Upper lobe of left lung (tissue), 6 donors: ENCODE measurements at regions not wholly inside any gene's neighbourhood (a gene's known extent, or its start where the extent isn't known, plus 50 kb on each side); places are given as distances from the start of the nearest gene placed in this dataset.
A peak's percentile ranks its signal among the peaks of the same experiment; 100 is the strongest.

Experiments used
- ATAC-seq, 2 donors: fragments of 200-7000 bp; cut with Tn5 transposase; one replicate each; pipeline ENCODE4 v1.9.1; 2022; ENCODE audit warnings: mild to moderate bottlenecking in 2 of 2, moderate library complexity in 2 of 2; ENCODE audit not compliant: low FRiP score in 2 of 2
- DNase-seq, 2 donors: peaks; one replicate each; pipeline ENCODE4 v3.0.0-alpha.2; 2019 to 2020
- H3K27ac ChIP-seq, 4 donors: fragments of 200-600 bp; sonication (generic); one replicate each; pipeline ENCODE4 v1.5.1; 2016 to 2019
- H3K27me3 ChIP-seq, 4 donors: fragments of 200-600 bp; sonication (generic); one replicate each; pipeline ENCODE4 v1.5.1; 2017 to 2019
- H3K36me3 ChIP-seq, 4 donors: fragments of 200-600 bp; sonication (generic); one replicate each; pipeline ENCODE4 v1.5.1; 2016 to 2019
- H3K4me1 ChIP-seq, 4 donors: fragments of 200-600 bp; sonication (generic); one replicate each; pipeline ENCODE4 v1.5.1; 2018 to 2019
- H3K4me3 ChIP-seq, 4 donors: fragments of 200-600 bp; sonication (generic); one replicate each; pipeline ENCODE4 v1.5.1; 2017 to 2019; ENCODE audit warnings: mild to moderate bottlenecking in 2 of 4, moderate library complexity in 1 of 4
- H3K9me3 ChIP-seq, 4 donors: fragments of 200-600 bp; sonication (generic); one replicate each; pipeline ENCODE4 v1.5.1; 2018 to 2019
- EP300 ChIP-seq, 4 donors: sonication (generic); formaldehyde crosslinking; IDR thresholded peaks; one replicate each; pipeline ENCODE4 v1.5.1; 2017; ENCODE audit warnings: antibody characterized with exemption in 4 of 4, control low read depth in 2 of 4
- POLR2A ChIP-seq, 4 donors: fragments of 450-650 bp; IDR thresholded peaks; one replicate each; pipeline ENCODE4 v1.5.1; 2016 to 2017; ENCODE audit warnings: antibody characterized with exemption in 4 of 4, mild to moderate bottlenecking in 2 of 4
- POLR2AphosphoS5 ChIP-seq, 2 donors: sonication (generic); formaldehyde crosslinking; IDR thresholded peaks; one replicate each; pipeline ENCODE4 v1.5.1; 2017; ENCODE audit warnings: antibody characterized with exemption in 2 of 2
- WGBS, 2 donors: methylation state at CpG; one replicate each; pipeline ENCODE4 v1.1.5; 2017 to 2018; 5-methylcytosine and 5-hydroxymethylcytosine counted together
- TF ChIP-seq, protein P1 (sequence below), 6 experiments: fragments of 450-650 bp in 4 of 6; fragments of 200-600 bp in 2 of 6; sonication (generic) in 2 of 6; IDR thresholded peaks; one replicate each; pipeline ENCODE4 v1.5.1; 2016 to 2019; ENCODE audit warnings: antibody characterized with exemption in 6 of 6
- donor health status: DM: no; HTN: no; CAD: no; lungs with moderate emphysema.
- donor health status: DM: no; HTN: yes; CAD: no; lungs with severe emphysema.

DNA sequence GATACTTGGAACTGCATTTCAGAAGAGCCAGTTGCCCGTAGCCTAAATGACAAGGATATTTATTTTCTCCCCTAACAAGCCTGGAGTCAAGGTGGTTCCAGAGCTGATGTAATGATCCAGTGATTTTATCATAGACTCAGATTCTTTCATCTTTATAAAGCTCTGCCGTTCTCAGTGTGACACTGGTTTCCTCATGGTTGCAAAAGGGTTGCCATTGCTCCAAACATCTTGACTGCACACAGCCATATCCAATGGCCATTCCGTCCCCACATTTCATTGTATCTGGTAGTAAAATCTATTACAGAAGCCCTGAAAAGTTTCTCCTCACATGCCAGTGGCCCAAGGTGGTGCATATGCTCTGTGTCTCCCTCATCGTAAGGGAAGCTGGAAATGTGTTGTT lies 63.1 kb upstream of the SDK2 start:
- ATAC-seq: no peak

DNA sequence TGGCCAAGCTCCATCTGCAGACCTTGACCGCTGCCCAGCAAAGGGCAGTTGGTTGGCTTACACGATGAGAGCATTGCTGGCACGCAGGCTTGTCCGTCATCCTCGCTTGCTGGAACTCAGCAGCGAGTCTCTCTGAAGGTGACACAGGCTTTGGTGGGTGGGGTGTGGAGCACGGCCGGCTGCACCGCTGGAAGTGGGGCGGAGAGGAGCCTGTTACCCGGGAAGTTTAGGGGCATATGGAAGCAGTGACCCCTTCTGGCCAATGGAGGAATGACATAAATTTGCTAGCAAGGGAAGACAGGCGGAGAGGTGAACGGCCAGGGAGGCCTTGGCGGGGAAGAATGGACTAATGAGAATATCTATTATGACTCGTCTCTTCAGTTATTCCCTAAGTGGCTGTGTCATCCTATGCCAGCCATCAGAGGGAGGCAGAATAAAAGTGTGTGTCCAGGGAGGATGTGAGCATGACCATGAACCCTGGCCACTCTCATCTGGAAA lies 65.9 kb upstream of the SDK2 start:
- ATAC-seq: peak; percentile 73 to 79
- Histone ChIP-seq H3K4me3 (no peak overlapping the region), H3K36me3 (no peaks in the 10 kb centered on the region), H3K27me3 (no peaks in the 10 kb centered on the region), H3K27ac (no peak overlapping the region), H3K4me1 (peaks cover 0 to 6% (median 1%) of the 10 kb centered on the region in 4 donors), H3K9me3 (peaks cover 0 to 3% (median 0%) of the 10 kb centered on the region in 4 donors)
- peak; percentile 56 to 81 for DNase-seq
- no peak for TF ChIP-seq POLR2A (IDR thresholded peaks at IDR 0.05)
- TF ChIP-seq, protein P1, sequence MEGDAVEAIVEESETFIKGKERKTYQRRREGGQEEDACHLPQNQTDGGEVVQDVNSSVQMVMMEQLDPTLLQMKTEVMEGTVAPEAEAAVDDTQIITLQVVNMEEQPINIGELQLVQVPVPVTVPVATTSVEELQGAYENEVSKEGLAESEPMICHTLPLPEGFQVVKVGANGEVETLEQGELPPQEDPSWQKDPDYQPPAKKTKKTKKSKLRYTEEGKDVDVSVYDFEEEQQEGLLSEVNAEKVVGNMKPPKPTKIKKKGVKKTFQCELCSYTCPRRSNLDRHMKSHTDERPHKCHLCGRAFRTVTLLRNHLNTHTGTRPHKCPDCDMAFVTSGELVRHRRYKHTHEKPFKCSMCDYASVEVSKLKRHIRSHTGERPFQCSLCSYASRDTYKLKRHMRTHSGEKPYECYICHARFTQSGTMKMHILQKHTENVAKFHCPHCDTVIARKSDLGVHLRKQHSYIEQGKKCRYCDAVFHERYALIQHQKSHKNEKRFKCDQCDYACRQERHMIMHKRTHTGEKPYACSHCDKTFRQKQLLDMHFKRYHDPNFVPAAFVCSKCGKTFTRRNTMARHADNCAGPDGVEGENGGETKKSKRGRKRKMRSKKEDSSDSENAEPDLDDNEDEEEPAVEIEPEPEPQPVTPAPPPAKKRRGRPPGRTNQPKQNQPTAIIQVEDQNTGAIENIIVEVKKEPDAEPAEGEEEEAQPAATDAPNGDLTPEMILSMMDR (IDR thresholded peaks at IDR 0.05): peak; percentile 59 to 84 (median 76)
- 14 to 16% methylated on average over 14 to 15 of the region's 15 CpGs for WGBS, 2 donors

More for the DNA sequence above, 63.1 kb upstream of the SDK2 start:
- TF ChIP-seq POLR2A (IDR thresholded peaks at IDR 0.05) (no peak), POLR2AphosphoS5 (IDR thresholded peaks at IDR 0.05) (no peak), EP300 (IDR thresholded peaks at IDR 0.05) (no peak)
- TF ChIP-seq, protein P1 (IDR thresholded peaks at IDR 0.05): no peak
- Histone ChIP-seq H3K36me3 (no peaks in the 10 kb centered on the region), H3K4me1 (peaks cover 0 to 6% (median 1%) of the 10 kb centered on the region in 4 donors), H3K9me3 (peaks cover 0 to 3% (median 0%) of the 10 kb centered on the region in 4 donors), H3K27me3 (no peaks in the 10 kb centered on the region), H3K4me3 (no peak overlapping the region), H3K27ac (no peak overlapping the region)
- WGBS, 2 donors: 75 to 92% methylated on average over 4 of the region's 4 CpGs
- no peak for DNase-seq

DNA sequence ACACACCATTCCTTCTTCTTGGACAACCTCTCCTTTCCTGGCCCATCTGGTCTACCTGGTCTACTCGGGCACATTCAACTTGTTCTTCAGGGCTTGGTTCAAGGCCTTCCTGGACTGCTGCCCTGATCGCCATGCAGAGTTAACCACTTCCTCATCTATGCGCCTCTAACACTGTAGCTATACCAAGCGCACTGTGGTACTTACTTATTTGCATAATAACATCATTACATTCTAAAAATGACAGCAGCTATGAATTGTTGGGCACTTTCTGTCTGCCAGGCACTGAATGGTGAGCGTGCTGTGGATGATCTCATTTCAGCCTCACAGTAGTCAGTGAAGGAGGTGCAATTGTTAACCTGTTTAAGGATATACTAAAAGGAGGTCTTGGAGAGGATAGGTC lies 66.9 kb upstream of the SDK2 start:
- peak in 1 of 2 donors; percentile 36 for ATAC-seq
- DNase-seq: no peak
- H3K27me3 ChIP-seq: no peaks in the 10 kb centered on the region
- TF ChIP-seq POLR2A (IDR thresholded peaks at IDR 0.05) (no peak), EP300 (IDR thresholded peaks at IDR 0.05) (no peak), POLR2AphosphoS5 (IDR thresholded peaks at IDR 0.05) (no peak)
- TF ChIP-seq, protein P1 (IDR thresholded peaks at IDR 0.05): no peak
- 52 to 64% methylated on average over 5 of the region's 5 CpGs for WGBS, 2 donors
- H3K9me3 ChIP-seq: peaks cover 0 to 3% (median 0%) of the 10 kb centered on the region in 4 donors
- no peak overlapping the region for H3K27ac ChIP-seq
- peaks cover 0 to 6% (median 1%) of the 10 kb centered on the region in 4 donors for H3K4me1 ChIP-seq
- H3K36me3 ChIP-seq: no peaks in the 10 kb centered on the region
- H3K4me3 ChIP-seq: no peak overlapping the region

DNA sequence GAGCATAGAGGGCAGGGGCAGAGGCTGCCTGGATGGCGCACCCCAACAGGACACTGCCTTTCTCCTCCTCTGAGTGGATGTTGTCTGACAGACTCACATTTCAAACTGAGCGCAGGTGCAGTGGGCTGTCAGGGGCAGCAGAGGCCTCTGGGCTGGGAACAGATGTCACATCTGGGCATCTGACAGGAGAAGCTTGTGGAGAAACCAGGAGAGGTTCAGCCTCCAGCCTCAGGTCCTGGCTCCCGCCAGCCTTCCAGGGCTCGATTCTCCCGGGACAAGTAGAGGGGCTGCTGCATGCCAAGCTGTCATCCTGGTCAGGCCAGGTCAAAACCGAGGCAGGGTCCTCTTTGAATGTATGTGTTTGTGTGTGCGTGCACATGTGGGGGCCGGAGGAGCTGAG lies 67.7 kb upstream of the SDK2 start:
- Histone ChIP-seq H3K27me3 (no peaks in the 10 kb centered on the region), H3K9me3 (peaks cover 0 to 3% (median 0%) of the 10 kb centered on the region in 4 donors), H3K4me3 (no peak overlapping the region), H3K27ac (no peak overlapping the region), H3K36me3 (no peaks in the 10 kb centered on the region), H3K4me1 (peaks cover 0 to 6% (median 1%) of the 10 kb centered on the region in 4 donors)
- WGBS, 2 donors: 78 to 87% methylated on average over 8 of the region's 8 CpGs
- DNase-seq: no peak
- ATAC-seq: no peak
- TF ChIP-seq, protein P1 (IDR thresholded peaks at IDR 0.05): no peak
- no peak for TF ChIP-seq POLR2AphosphoS5 (IDR thresholded peaks at IDR 0.05)
- TF ChIP-seq POLR2A (IDR thresholded peaks at IDR 0.05): no peak
- TF ChIP-seq EP300 (IDR thresholded peaks at IDR 0.05): no peak

DNA sequence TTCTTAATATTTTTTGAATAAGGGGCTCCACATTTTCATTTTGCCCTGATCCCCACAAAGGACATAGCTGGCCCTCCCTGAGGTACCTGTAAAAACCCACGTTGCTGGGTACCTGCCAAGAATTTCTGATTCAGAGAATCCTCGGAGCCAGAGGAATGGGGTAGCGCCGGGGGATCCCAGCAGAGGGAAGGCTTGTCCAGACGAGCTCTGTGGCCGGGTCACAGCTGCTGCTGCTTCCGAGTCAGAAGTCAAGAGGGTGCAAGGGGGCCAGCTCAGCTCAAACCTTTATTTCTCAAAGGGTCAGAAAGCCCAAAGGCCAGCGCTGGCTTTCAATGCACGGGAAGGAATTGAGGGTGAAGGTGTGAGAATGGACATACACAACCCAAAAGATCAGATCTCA lies 68.9 kb upstream of the SDK2 start:
- ATAC-seq (no peak), DNase-seq (no peak)
- no peak for TF ChIP-seq EP300 (IDR thresholded peaks at IDR 0.05)
- TF ChIP-seq, protein P1 (IDR thresholded peaks at IDR 0.05): no peak
- TF ChIP-seq POLR2AphosphoS5 (IDR thresholded peaks at IDR 0.05): no peak
- no peak for TF ChIP-seq POLR2A (IDR thresholded peaks at IDR 0.05)
- no peaks in the 10 kb centered on the region for H3K36me3 ChIP-seq
- H3K4me3 ChIP-seq: no peak overlapping the region
- 48 to 50% methylated on average over 2 to 9 of the region's 9 CpGs for WGBS, 2 donors
- no peak overlapping the region for H3K27ac ChIP-seq
- no peaks in the 10 kb centered on the region for H3K27me3 ChIP-seq
- H3K4me1 ChIP-seq: peaks cover 0 to 6% (median 1%) of the 10 kb centered on the region in 4 donors
- no peaks in the 10 kb centered on the region for H3K9me3 ChIP-seq
